ENCODE measurements at regions not wholly inside any gene's neighbourhood (a gene's known extent, or its start where the extent isn't known, plus 50 kb on each side); places are given as distances from the start of the nearest gene placed in this dataset.

GRCh38 chr22:49499433-49500075 lies 328.1 kb downstream of the BRD1 start:
- DNase-seq: no peak

- DNase-seq: no peak
These were observed 330.4 kb downstream of the BRD1 start for GRCh38 chr22:49497266-49497665.

GRCh38 chr22:49494555-49494954 lies 333.1 kb downstream of the BRD1 start:
- DNase-seq: no peak

DNA sequence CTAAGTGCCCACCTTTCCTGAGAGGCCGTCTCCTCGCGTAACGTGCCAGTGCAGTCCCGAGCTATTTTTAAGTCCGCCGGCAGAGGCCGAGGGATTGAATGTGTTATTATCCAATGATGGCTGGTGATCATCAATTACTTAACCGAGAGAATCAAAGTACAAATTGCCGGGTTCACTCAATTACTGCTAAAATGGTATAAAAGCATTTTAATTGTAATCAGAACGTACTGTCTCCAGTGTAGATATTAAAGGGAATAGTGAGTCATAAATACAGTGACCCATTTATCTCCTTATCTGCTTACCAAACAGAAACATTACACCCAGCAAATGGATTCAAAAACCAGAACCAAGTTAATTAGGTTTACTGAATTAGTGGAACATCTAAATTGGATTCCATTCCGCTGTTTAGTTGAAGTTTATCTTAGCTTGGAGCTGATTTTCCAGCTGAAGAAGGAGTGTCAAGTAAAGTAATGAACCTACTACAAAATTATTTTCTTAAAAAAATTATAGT lies 334.9 kb downstream of the BRD1 start:
- no peak for DNase-seq

DNA sequence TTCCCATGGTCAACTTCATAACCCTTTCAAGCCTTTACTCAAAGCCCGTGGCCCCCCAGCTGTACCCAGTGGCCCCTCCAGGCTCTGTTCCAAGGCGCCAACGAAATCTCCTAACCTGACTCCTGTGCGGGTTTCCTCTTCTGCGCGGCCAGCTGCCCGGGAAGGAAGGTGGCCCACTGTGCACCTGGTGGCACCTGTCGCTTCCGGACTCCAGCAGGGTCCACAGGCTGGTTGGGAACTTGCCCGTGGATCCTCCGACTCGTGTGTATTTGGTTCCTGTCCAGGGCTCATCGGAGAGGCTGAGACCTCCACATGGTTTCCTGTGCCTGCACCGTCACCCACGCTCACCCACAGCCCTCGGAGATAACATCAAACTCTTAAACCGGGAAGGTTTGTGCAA lies 335.4 kb downstream of the BRD1 start:
- DNase-seq: no peak

- DNase-seq: no peak
These were observed 335.9 kb downstream of the BRD1 start for GRCh38 chr22:49491726-49492125.

GRCh38 chr22:49491221-49491635 lies 336.4 kb downstream of the BRD1 start:
- DNase-seq: no peak

DNA sequence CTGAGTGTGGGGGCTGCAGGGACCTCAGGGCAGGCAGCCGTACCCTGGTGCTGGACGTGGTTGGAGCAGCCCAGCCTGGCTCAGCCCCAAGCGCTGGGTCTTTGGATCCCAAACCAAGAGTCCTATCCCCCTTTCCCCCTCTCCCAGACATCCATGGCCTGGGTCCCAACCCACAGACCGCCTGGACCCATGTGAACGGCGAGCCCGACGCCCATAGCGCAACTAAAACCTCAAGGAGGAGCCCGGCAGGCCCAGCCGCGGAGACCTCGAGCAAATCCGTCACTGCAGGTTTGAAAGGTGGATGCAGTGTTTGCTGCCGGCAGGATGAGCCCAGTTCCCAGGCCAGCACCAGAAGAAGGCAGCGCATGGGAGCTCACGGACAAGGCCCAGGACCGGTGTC lies 337.0 kb downstream of the BRD1 start:
- DNase-seq: no peak

DNA sequence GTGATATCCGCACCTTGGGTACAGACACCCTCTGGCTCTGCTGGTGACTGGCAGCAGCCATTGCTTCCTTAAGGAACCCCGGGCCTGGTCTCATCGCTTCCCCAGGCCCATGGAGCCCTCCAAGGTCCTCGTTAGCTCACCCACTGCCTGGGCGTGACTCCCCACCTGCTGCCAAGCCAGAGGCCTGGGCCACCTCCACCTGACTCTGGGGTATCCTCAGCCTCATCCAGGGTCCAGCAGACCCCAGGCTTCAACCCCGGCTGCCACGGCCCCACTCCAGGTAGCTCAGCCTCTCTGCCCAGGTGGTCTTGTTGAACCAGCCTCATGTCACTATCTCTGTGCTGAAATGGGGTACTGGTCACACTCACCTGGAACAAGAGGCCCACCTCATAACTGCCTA lies 337.9 kb downstream of the BRD1 start:
- DNase-seq: no peak

DNA sequence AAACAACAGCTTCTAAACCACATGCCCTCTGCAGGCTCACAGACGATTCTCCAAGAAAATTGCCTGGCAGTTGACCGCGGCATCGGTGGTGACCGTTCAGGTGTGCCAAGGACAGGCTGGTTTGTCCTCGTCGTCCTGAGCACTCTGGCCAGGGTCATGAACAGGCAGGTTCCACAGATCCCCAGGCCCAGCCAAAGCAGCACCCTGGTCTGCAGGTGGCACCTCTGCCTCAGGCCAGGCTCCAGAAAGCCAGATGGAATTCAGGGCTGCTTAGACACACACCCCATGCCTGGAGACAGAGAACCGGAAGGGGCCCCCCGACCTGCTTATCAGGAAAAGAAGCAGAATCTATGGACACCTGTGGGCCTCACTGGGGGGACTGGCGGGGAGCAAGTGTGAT lies 338.7 kb downstream of the BRD1 start:
- no peak for DNase-seq

DNA sequence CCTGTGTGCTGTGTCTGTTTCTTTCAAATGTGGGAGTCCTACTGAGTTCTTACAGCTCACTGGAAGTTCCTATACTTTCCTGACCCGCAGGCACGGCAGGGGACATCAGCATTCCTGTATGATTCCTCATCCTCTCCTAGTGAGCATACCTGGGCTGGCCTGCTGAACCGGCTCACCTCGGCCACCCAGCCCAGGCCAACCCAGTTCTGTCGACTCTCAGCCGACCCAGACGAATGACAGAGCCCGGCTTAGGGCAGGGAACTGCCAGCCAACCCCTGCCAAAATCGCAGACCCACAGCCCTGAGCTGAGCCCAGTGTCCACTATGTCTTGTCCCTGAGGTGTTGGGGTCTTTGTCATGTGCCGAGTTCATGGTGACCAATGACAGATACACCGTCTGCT lies 339.7 kb downstream of the BRD1 start:
- DNase-seq: no peak

DNA sequence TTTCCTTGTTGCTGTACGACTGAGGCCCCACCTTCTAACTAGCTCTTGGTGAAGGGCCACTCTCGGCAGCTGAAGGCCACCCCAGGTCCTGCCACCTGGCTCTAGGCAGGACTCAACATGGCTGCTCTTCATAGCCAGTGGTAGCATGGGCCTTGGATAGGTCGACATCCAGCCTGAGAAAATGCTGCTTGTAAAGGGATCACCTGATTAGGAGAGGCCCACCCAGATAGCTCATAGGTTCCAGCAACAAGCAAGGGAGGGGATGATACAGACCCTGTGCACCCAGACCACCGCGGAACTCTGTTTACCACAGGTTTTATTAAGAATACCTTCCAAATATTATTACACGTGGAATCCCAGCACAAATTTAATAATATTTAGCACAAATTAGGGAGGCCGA lies 341.4 kb downstream of the BRD1 start:
- no peak for DNase-seq

DNA sequence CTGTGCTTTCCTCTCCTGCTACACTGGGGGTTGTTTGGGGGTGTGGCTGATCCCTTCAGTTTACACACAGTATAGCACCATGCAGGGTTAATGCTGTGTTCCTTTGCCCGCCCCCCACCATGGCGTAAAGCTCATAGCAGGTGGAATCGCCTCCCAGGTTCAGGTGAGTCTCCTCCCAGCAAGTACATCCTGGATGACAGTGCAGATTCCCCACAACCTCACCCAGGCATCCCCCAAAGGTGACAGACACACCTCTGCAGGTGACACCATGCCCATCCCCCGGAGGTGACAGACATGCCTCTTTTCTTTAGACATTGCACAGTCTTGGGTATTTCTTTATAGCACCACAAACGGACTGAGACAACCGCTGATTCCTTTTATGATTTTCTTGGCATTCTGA lies 343.7 kb downstream of the BRD1 start:
- no peak for DNase-seq

- DNase-seq: no peak
These were observed 344.3 kb downstream of the BRD1 start for GRCh38 chr22:49483281-49483870.

GRCh38 chr22:49482811-49483210 lies 344.9 kb downstream of the BRD1 start:
- DNase-seq: no peak

- DNase-seq: no peak
These were observed 345.8 kb downstream of the BRD1 start for GRCh38 chr22:49481659-49482399.

DNA sequence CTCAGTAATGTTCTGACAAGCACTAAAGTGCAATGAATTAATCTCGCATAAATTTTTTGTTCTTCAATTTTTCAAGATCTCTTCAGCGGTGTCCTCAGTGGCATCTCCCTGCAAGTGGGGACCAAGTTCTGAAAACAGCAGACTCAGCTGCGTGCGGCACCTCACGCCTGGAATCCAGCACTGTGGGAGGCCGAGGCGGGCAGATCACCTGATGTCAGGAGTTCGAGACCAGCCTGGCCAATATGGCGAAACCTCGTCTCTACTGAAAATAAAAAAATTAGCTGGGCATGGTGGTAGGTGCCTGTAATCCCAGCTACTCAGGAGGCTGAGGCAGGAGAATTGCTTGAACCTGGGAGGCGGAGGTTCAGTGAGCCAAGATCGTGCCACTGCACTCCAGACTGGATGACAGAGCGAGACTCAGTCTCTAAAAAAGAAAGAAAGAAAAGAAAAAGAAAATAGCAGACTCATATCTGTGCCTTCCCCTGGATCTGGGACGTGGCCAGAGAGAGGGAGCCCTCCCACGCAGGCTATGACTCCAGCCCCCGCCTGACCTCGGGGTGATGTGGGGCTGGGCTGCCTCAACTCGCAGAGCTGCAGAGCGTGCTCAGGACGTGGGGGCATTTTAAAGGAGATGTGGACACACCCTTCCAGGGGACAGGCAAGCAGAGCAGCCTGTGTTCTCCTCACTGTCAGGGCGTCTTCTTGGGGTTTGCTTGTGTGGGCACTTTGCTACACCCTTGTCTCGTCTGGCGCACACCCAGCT lies 346.6 kb downstream of the BRD1 start:
- no peak for DNase-seq

GRCh38 chr22:49480331-49480730 lies 347.3 kb downstream of the BRD1 start:
- DNase-seq: no peak

- no peak for DNase-seq
These were observed 348.1 kb downstream of the BRD1 start for GRCh38 chr22:49479566-49479965.

DNA sequence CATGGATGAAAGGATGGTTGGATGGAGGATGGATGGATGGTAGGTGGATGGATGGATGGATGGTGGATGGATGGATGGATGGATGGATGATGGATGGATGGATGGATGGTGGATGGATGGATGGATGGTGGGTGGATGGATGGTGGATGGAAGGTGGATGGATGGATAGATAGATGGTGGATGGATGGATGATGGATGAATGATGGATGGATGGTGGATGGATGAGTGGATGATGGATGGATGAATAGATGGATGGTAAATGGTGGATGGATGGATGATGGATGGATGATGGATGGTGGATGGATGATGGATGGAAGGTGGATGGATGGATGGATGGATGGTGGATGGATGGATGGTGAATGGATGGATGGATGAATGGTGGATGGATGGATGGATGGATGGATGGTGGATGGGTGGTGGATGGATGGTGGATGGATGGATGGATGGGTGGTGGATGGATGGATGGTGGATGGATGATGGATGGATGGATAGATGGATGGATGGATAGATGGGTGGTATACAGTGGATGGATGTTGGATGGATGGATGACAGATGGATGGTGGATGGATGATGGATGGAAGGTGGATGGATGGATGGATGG lies 350.8 kb downstream of the BRD1 start:
- DNase-seq: no peak

DNA sequence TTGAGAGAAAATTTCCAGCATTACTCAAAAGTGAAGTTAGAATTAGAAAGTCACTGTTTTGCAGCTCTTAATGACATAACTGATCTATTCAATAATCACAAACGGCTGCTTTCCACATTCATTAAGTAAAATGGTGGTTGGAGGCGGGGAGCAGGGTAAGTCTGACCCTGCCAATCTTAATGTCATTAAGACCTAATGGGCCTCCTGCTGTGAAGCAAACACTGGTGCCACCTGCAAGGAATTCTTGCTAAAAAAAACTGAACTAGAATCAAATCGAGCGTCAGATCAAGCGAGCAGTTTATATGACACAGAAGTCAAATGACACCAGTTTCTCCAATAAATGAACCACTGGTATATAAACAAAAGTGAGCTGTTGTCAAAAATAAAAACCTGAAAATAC lies 351.5 kb downstream of the BRD1 start:
- no peak for DNase-seq

- DNase-seq: no peak
These were observed 352.4 kb downstream of the BRD1 start for GRCh38 chr22:49475253-49475652.

DNA sequence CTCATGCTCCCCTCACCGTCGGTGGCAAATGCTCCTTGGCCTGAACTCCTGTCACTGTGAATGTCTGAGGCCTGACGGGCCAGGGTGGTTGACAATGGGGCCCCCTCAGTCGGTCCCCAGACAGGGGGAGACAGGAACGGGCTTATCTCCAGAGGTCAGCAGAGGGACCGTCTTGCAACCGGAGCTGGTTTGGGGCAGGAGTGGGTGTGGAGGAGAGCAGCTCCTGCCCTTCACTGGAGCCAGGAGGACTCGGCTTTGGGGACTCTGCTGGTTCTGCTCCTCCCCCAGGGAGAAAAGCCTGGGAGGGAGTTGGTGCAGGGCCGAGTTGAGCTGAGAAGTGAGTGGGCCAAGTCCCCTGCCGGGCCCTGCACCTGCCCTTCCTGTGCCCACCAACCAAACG lies 354.4 kb downstream of the BRD1 start:
- no peak for DNase-seq
